AG09319 (cell line): ENCODE measurements at regions not wholly inside any gene's neighbourhood (a gene's known extent, or its start where the extent isn't known, plus 50 kb on each side); places are given as distances from the start of the nearest gene placed in this dataset.
"Not testable (repeated sequence)": the region's sequence is repeated elsewhere in the genome, so short reads cannot be mapped to it uniquely, and the experiment has no call there.

Experiments used
- DNase-seq: peaks from one replicate; pipeline ENCODE4 v3.0.0-alpha.2; 2010; ENCODE audit warnings: low read depth; ENCODE audit errors: extremely low read depth
- TF ChIP-seq, protein P1 (sequence below): IDR thresholded peaks from 2 replicates; pipeline ENCODE4 v1.5.1; 2011; ENCODE audit warnings: low read depth, mild to moderate bottlenecking, inconsistent platforms, low read length, moderate library complexity

DNA sequence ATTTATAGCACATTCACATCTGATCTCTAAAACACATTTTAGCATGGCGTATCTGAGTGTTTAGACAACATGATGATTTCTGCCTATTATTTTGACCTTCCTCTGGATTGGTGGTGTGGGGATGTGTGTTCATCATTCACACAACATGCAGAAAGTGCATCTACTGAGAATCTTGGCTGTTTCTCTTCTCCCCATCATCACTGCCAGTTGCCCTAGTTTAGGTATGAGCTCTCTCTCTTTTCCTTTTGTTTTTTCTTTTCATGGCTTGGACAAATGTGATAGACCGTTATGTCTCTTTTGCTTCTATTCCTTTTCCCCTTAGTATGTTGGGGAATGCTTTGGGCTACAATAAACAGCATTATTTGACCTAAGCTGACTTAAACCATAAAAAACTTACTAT lies 239.2 kb upstream of the FZD8 start:
- TF ChIP-seq, protein P1, sequence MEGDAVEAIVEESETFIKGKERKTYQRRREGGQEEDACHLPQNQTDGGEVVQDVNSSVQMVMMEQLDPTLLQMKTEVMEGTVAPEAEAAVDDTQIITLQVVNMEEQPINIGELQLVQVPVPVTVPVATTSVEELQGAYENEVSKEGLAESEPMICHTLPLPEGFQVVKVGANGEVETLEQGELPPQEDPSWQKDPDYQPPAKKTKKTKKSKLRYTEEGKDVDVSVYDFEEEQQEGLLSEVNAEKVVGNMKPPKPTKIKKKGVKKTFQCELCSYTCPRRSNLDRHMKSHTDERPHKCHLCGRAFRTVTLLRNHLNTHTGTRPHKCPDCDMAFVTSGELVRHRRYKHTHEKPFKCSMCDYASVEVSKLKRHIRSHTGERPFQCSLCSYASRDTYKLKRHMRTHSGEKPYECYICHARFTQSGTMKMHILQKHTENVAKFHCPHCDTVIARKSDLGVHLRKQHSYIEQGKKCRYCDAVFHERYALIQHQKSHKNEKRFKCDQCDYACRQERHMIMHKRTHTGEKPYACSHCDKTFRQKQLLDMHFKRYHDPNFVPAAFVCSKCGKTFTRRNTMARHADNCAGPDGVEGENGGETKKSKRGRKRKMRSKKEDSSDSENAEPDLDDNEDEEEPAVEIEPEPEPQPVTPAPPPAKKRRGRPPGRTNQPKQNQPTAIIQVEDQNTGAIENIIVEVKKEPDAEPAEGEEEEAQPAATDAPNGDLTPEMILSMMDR, result no peak
- DNase-seq, result no peak

DNA sequence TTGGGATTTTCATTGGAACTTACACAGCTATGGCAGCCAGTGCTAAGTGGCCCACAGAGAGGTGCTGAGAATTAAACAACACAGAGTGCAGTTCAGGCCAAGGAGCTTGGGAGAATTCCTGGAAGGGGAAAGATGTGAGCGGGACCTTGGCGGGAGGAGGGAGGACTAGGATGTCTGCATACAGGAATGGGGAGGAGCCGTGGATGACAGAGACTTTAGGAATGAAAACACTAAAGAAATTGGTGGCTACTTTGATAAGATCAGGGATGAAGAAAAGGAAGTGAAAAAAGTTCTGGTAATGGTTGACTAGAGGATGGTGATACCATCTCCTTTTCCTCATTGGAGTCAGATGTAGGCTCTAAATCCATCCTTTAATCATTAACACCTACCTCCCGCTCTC lies 234.2 kb upstream of the FZD8 start:
- no peak for DNase-seq
- TF ChIP-seq, protein P1, result no peak

DNA sequence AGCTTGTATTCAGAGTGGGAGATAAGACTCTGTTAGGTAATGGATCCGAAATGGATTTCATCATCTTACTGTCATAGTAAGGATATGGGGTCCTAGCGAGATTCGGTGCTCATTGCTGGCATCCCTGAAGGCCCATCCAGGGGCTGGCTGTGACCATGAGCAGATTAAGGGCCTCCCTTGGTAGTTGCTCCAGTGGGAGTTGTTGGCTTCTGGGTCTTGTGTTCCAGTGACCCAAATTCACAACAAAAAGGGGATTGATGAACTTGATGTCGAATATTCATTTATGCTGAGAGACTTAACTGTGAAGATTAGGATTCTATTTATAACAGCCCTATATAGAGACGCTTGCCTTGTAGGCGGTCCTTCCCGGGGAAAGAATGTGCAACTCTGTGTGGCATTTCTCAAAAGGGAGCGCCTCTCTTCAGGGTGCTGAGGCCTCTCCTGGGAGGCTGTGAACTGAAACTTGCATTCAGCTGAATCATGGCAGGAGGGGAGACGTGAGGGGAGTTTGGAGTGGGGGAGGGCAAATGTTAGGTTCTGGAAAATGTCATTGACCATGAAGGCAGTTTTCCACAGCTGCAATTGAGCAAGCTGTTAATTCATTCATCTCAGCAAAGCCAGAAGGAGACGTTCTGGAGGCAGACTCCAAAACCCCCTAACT lies 233.1 kb upstream of the FZD8 start:
- TF ChIP-seq, protein P1, result no peak
- DNase-seq, result no peak

DNA sequence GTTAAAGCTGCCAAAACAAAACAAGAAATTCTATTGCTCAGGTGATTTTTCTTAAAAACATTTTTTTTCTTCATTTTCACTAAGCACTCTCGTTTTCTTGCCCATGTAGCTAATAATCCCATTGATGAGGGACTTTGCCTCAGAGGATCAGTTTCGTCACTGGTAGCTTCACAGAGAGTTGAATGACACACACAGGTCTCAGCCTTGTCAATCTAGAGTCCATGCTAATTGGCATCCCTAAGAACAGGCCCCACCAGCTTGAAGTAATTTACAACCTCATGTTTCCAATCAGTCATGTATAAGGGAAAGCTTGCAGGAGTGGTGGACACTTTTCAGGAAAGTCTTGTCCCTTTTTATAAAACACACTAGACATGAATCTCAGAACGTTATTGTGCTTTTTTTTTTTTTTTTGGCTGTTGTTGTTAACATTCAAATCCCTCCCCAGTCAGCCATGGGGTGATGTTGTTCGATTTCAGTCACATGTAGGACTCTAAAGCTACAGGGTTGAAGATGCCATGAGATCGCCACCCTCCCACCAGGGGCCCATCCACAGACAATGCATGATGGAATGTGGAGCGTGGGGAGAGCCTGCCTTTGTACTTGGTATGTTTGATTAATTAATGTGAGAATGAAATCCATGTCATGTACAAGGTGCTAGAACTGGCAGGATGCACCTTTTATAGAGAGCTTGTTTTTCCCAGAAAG lies 232.4 kb upstream of the FZD8 start:
- DNase-seq, result no peak
- TF ChIP-seq, protein P1, result no peak

DNA sequence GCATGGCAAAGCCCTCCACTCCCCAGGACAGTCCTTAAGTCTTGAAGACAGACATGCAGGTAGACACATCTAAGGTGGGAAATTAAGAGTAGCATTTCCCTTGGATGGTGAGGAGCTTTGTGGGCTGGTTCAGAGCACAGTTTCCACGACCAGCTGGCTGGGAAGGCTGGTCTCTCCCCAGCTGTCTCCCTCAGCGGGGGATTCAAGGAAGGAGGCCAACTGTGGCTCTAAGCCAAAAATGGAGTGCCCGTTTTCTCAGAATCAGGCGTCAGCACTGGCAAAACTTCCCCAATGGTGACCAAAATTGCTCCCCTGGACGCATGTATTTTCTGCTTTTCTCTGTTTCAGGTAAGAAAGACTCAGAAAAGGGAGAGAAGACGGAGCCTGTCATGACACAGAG lies 230.6 kb upstream of the FZD8 start:
- no peak for DNase-seq
- TF ChIP-seq, protein P1, result no peak

DNA sequence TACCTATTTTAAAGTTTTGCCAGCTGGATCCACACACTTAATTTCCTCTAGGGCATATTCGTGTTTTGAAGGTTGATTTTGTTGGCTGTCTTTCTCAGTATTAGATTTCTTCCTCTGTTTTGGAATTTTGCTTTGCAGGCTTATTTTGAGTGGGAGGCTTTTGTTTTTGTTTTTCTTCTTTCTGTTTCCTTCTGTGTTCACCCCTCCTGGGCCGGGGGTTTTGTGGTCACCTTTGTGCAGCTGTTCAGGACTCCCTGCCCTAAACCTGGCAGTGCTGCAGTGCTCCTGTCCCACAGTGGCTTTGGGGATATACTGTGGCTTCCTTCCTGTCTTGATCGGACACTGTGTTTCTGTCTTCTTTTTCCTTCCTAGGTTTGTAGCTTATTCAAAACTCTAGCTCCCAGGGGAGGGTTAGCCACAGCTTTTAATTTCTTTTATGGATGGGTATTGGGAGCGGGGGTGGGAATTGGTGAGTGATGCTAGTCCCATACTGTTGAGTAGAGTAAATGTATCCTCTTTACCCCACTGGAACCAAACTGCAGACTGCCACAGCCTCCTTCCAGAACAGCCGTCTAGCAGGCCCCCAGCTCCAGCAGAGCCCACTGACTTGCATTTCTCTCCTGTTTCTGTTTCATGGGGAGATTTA lies 228.7 kb upstream of the FZD8 start:
- TF ChIP-seq, protein P1, result no peak
- DNase-seq, result no peak

DNA sequence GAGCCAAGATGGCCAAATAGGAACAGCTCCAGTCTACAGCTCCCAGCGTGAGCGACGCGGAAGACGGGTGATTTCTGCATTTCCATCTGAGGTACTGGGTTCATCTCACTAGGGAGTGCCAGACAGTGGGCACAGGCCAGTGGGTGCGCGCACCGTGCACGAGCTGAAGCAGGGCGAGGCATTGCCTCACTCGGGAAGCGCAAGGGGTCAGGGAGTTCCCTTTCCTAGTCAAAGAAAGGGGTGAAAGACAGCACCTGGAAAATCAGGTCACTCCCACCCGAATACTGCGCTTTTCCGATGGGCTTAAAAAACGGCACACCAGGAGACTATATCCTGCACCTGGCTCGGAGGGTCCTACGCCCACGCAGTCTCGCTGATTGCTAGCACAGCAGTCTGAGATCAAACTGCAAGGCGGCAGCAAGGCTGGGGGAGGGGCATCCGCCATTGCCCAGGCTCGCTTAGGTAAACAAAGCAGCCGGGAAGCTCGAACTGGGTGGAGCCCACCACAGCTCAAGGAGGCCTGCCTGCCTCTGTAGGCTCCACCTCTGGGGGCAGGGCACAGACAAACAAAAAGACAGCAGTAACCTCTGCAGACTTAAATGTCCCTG lies 216.7 kb upstream of the FZD8 start:
- DNase-seq, result not testable (repeated sequence)
